GM21786 (cell line): ENCODE measurements at regions not wholly inside any gene's neighbourhood (a gene's known extent, or its start where the extent isn't known, plus 50 kb on each side); places are given as distances from the start of the nearest gene placed in this dataset.

Experiments used
- ATAC-seq: cut with Tn5 transposase; IDR thresholded peaks from one replicate; pipeline ENCODE4 v1.9.1; 2021; ENCODE audit not compliant: unreplicated experiment

GRCh38 chr14:95387826-95388445 lies 68.2 kb upstream of the CLMN start:
- no peak for ATAC-seq

- no peak for ATAC-seq
Observed at GRCh38 chr14:95386536-95387095, 66.9 kb upstream of the CLMN start.

DNA sequence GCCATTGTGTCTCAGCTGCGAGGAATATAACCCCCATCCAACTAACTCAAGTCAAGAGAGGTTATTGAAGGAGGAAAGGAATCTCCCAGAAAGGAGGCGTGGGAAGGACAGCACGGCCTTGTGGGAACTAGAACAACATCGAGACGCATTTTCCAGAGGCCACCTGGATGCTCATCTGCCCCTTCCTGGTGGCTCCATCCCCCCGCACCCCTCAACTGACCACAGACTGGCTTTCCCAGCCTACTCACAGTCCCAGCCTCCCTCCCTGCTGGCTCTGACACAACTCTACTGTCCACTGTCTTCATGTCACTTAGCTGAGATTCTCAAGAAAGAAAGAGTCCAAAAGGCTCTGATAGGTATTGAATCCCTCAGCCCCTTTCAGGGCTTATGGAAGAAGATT lies 66.0 kb upstream of the CLMN start:
- ATAC-seq, result no peak

GRCh38 chr14:95382747-95383146 lies 63.0 kb upstream of the CLMN start:
- ATAC-seq, result no peak

DNA sequence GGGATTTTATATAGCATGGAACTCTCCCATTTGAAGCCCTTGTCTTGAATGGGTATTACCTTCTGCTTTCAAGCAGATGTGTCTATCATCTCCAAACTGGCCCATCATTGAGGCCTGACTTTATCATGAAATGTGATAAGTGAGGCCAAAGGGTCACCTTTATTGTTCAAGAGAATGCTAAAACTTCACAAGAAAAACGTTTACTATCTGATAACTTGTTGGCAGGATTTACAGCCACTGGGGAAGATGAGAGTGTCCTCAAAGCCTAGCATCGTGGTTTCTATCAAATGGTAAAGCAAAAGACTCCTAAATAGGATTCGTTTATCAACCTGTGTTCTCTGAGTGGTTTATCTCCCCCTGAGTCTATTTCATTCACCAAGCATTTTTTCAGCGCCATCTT lies 62.0 kb upstream of the CLMN start:
- ATAC-seq, result no peak

GRCh38 chr14:95380350-95381042 lies 60.8 kb upstream of the CLMN start:
- no peak for ATAC-seq

GRCh38 chr14:95379634-95380033 lies 59.9 kb upstream of the CLMN start:
- ATAC-seq, result no peak

- ATAC-seq, result no peak
Observed at GRCh38 chr14:95375539-95376109, 55.9 kb upstream of the CLMN start.

- no peak for ATAC-seq
Observed at GRCh38 chr14:95374239-95374997, 54.7 kb upstream of the CLMN start.

GRCh38 chr14:95370076-95370475 lies 50.4 kb upstream of the CLMN start:
- no peak for ATAC-seq
